HCT116 (cell line): ENCODE measurements at regions not wholly inside any gene's neighbourhood (a gene's known extent, or its start where the extent isn't known, plus 50 kb on each side); places are given as distances from the start of the nearest gene placed in this dataset.
"Not testable (repeated sequence)": the region's sequence is repeated elsewhere in the genome, so short reads cannot be mapped to it uniquely, and the experiment has no call there.

Source experiments
- EGR1 ChIP-seq: IDR thresholded peaks from 2 replicates; pipeline ENCODE4 v1.6.1; 2012; ENCODE audit warnings: low read depth
- EZH2 ChIP-seq: fragments of 200-600 bp; sonication (generic); IDR thresholded peaks from 2 replicates; pipeline ENCODE4 v1.6.1; 2017; ENCODE audit warnings: antibody characterized with exemption, mixed run types
- EZH2phosphoT487 ChIP-seq: fragments of 200-600 bp; IDR thresholded peaks from 2 replicates; pipeline ENCODE4 v1.6.1; 2018; ENCODE audit warnings: antibody characterized with exemption, borderline replicate concordance
- JUND ChIP-seq: IDR thresholded peaks from 2 replicates; pipeline ENCODE4 v1.6.1; 2012
- POLR2A ChIP-seq: IDR thresholded peaks from 2 replicates; pipeline ENCODE4 v1.7.0; 2011; ENCODE audit warnings: borderline replicate concordance; ENCODE audit not compliant: insufficient read depth, insufficient read length; ENCODE audit errors: extremely low read depth
- SIN3A ChIP-seq: IDR thresholded peaks from 2 replicates; pipeline ENCODE4 v1.6.1; 2012; ENCODE audit warnings: low read depth
- TF ChIP-seq, protein P1 (sequence below): IDR thresholded peaks from 2 replicates; pipeline ENCODE4 v1.6.1; 2011; ENCODE audit warnings: mild to moderate bottlenecking, low read length, moderate library complexity; ENCODE audit not compliant: insufficient replicate concordance; ENCODE audit errors: extremely low read depth
- TF ChIP-seq, protein P2 (sequence below), 3 experiments: fragments of 200-600 bp in 1 of 3; sonication (generic) in 1 of 3; IDR thresholded peaks in 2 of 3; conservative IDR thresholded peaks in 1 of 3; 2 replicates each; pipeline ENCODE4 v1.5.1; 2012 to 2017; ENCODE audit warnings: low read depth in 2 of 3, low read length in 2 of 3, antibody characterized with exemption in 1 of 3, borderline replicate concordance in 1 of 3, control low read depth in 1 of 3, mild to moderate bottlenecking in 1 of 3, mixed read lengths in 1 of 3, mixed run types in 1 of 3, moderate library complexity in 1 of 3; ENCODE audit not compliant: insufficient read depth in 1 of 3
- TF ChIP-seq, protein P3 (sequence below): IDR thresholded peaks from 2 replicates; pipeline ENCODE4 v1.6.1; 2012; ENCODE audit warnings: low read depth
- TF ChIP-seq, protein P4 (sequence below): IDR thresholded peaks from 2 replicates; pipeline ENCODE4 v1.6.1; 2012
- TF ChIP-seq, protein P5 (sequence below): IDR thresholded peaks from 2 replicates; pipeline ENCODE4 v1.6.1; 2012

DNA sequence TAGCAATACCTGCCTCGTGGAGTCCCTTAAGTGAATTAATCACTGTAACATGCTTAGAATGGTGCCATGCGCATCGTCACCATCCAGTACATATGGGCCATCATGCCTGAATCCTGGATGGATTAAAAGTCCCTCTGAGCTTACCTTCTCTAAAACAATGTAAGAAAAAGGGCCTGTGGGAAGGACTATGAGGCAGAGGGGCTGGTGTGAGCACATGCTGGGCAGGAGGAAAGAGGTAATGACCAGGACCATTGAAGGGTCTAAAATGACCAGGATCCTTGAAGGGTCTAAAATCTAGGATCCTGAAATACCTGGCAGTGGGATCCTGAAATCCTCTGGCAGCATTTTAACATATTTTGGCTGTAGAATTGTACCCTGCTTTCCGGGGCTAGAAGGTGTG lies 156.2 kb downstream of the KCNJ18 start:
- TF ChIP-seq POLR2A, EGR1, EZH2phosphoT487, JUND, EZH2, SIN3A: not testable (repeated sequence)
- TF ChIP-seq, protein P1, sequence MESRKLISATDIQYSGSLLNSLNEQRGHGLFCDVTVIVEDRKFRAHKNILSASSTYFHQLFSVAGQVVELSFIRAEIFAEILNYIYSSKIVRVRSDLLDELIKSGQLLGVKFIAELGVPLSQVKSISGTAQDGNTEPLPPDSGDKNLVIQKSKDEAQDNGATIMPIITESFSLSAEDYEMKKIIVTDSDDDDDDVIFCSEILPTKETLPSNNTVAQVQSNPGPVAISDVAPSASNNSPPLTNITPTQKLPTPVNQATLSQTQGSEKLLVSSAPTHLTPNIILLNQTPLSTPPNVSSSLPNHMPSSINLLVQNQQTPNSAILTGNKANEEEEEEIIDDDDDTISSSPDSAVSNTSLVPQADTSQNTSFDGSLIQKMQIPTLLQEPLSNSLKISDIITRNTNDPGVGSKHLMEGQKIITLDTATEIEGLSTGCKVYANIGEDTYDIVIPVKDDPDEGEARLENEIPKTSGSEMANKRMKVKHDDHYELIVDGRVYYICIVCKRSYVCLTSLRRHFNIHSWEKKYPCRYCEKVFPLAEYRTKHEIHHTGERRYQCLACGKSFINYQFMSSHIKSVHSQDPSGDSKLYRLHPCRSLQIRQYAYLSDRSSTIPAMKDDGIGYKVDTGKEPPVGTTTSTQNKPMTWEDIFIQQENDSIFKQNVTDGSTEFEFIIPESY: not testable (repeated sequence)
- TF ChIP-seq, protein P2, sequence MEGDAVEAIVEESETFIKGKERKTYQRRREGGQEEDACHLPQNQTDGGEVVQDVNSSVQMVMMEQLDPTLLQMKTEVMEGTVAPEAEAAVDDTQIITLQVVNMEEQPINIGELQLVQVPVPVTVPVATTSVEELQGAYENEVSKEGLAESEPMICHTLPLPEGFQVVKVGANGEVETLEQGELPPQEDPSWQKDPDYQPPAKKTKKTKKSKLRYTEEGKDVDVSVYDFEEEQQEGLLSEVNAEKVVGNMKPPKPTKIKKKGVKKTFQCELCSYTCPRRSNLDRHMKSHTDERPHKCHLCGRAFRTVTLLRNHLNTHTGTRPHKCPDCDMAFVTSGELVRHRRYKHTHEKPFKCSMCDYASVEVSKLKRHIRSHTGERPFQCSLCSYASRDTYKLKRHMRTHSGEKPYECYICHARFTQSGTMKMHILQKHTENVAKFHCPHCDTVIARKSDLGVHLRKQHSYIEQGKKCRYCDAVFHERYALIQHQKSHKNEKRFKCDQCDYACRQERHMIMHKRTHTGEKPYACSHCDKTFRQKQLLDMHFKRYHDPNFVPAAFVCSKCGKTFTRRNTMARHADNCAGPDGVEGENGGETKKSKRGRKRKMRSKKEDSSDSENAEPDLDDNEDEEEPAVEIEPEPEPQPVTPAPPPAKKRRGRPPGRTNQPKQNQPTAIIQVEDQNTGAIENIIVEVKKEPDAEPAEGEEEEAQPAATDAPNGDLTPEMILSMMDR (IDR thresholded peaks at IDR 0.05 in 2 of 3, conservative IDR thresholded peaks at IDR 0.05 in 1 of 3; ENCODE audit: borderline replicate concordance in 1 of 3, insufficient read depth in 1 of 3, low read depth in 2 of 3, low read length in 2 of 3): not testable (repeated sequence)
- TF ChIP-seq, protein P3, sequence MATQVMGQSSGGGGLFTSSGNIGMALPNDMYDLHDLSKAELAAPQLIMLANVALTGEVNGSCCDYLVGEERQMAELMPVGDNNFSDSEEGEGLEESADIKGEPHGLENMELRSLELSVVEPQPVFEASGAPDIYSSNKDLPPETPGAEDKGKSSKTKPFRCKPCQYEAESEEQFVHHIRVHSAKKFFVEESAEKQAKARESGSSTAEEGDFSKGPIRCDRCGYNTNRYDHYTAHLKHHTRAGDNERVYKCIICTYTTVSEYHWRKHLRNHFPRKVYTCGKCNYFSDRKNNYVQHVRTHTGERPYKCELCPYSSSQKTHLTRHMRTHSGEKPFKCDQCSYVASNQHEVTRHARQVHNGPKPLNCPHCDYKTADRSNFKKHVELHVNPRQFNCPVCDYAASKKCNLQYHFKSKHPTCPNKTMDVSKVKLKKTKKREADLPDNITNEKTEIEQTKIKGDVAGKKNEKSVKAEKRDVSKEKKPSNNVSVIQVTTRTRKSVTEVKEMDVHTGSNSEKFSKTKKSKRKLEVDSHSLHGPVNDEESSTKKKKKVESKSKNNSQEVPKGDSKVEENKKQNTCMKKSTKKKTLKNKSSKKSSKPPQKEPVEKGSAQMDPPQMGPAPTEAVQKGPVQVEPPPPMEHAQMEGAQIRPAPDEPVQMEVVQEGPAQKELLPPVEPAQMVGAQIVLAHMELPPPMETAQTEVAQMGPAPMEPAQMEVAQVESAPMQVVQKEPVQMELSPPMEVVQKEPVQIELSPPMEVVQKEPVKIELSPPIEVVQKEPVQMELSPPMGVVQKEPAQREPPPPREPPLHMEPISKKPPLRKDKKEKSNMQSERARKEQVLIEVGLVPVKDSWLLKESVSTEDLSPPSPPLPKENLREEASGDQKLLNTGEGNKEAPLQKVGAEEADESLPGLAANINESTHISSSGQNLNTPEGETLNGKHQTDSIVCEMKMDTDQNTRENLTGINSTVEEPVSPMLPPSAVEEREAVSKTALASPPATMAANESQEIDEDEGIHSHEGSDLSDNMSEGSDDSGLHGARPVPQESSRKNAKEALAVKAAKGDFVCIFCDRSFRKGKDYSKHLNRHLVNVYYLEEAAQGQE: not testable (repeated sequence)
- TF ChIP-seq, protein P4, sequence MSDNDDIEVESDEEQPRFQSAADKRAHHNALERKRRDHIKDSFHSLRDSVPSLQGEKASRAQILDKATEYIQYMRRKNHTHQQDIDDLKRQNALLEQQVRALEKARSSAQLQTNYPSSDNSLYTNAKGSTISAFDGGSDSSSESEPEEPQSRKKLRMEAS: not testable (repeated sequence)
- TF ChIP-seq, protein P5, sequence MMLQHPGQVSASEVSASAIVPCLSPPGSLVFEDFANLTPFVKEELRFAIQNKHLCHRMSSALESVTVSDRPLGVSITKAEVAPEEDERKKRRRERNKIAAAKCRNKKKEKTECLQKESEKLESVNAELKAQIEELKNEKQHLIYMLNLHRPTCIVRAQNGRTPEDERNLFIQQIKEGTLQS: not testable (repeated sequence)
